GM18502 (cell line): ENCODE measurements at regions not wholly inside any gene's neighbourhood (a gene's known extent, or its start where the extent isn't known, plus 50 kb on each side); places are given as distances from the start of the nearest gene placed in this dataset.

Source experiments
- ATAC-seq: cut with Tn5 transposase; IDR thresholded peaks from one replicate; pipeline ENCODE4 v1.9.1; 2021; ENCODE audit warnings: mild to moderate bottlenecking; ENCODE audit not compliant: unreplicated experiment, poor library complexity

DNA sequence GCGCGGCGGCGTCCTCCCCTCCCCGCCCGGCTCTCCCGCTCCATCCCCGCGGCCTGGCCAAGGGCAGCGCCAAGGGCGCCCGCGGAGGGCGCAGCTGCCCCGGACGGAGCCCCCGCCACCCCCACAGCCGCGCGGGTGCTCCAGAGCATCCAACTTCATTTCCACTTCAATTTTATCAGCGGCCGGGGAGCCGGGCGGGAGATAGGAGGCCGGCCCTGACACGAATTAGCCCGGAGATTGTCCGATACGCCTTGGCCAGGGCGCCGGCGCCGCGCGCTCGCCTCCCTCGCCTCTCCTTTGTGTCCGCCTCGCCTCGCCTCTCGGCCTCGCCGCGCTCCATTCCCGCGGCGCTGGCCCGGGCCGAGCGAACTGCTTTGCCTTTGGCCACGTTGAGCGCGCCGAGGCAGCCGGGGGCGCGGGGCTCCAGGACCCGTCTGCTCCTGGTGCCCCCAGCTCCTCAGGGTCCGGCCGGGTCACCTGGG lies 129.1 kb upstream of the LHX1 start:
- ATAC-seq = no peak

DNA sequence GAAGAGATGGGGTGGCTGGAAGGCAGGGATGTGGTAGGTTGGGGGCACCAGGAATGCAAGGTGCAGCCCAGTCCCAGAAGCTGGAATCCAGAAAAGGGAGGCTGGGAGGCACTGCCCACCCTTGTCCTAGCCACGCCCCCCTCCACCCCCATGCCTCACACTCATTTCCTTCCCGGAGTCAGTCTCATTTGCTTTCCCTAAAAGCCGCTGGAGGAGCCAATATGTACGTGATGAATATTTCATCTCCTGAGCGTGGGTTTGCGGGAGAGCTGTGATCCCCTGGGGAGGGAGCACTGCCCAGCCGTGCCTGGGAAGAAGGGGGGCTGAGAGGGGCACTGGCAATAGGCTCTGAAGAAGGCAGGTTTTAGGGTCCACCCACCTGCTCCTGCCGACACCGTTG lies 124.5 kb upstream of the LHX1 start:
- ATAC-seq = no peak

DNA sequence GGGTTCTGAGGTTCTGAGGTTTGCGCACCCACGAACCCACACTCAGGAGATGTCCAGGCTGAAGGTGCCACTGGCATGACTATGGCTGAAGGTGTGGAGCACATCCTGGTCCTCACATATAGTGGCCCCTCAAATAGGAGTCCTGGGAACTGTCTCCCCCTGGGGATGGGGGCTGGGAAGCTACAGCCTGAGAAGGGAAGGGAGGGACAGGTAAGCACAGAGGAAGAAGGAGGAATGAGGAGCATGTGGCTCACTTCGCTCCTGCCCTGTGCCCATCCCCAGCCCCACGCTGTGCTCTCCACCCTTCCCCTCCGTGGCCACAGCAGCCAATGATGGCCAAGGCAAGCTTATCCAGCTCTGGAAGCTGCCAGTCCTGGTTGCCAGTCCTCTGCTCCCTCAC lies 123.9 kb upstream of the LHX1 start:
- no peak for ATAC-seq

DNA sequence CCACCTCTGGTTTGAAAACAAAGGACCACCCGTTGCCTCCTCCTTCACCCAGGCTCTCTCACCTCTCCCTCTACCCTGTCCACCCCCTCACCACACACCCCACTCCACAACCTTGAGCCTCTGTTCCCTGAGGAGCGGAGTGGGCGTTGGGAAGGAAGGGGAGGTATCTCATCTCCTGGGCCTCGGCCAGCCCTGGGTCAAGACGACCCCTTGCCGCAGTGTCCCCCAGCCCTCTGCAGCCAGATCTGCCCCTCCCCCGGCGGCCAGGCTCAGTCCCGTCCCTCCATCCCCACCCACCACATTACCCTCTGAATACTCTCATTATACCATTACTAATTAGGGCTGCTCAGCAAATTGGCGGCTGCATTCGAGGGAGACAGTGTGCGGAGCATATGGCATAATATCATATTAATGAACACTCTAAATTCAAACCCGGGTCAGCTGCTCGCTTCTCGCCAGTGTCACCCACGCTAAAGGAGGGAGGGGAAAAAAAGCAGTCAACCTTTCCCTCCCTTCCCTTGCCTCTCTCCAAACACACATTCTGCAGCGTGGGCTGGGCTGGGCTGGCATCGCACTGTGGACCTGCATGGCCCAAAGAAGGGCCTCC lies 123.2 kb upstream of the LHX1 start:
- ATAC-seq = no peak

DNA sequence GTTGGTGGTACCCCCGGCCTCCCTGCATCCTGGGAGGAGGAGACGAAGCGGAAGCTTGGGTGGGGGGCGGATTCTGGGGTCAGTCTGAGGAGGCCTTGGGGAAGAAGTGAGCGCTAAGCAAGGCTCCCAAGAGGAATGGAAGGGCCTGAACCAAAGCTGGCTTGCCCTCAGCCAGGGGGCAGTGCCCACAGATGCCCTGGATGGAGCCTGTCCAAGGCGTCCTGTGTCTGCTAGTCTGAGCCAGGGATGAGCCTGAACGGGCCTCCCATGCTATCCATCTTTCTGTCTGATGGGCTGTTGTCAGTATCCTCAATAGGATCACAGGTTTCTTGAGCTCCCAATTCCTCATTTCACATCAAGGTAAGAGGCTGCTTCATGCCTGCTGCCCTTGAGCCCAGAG lies 122.3 kb upstream of the LHX1 start:
- no peak for ATAC-seq

DNA sequence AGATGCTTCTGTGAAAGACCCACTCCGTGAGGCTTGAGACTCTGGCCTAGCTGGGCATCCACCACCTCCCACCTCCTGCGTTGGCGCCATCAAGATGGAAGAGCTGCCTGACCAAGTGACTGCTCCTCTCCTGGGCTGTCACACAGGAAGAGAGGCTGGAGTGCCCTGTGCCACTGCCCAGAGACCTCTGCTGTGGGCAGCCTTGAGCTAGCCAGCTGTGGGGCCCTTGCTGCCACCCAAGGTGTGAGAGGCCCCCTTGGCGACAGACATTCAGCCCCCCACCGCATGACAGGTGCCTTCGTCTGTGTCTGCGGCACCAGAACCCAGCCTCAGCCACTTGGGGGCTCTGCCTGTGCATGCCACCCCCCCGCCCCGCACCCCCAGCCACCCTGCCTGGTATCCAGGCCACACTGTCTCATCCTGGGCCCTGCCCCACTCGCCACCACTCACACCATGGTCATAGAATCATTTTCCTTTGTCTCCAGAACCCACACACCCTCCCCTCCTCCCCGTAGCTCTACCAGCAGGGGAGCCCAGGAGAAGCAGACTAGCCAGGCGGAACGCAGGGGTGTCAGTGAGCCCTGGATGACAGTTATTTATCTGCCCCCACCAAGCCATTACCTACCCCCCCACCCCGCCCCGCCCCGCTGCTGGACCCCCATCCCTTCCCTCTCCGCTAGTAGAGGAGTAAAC lies 120.9 kb upstream of the LHX1 start:
- no peak for ATAC-seq

DNA sequence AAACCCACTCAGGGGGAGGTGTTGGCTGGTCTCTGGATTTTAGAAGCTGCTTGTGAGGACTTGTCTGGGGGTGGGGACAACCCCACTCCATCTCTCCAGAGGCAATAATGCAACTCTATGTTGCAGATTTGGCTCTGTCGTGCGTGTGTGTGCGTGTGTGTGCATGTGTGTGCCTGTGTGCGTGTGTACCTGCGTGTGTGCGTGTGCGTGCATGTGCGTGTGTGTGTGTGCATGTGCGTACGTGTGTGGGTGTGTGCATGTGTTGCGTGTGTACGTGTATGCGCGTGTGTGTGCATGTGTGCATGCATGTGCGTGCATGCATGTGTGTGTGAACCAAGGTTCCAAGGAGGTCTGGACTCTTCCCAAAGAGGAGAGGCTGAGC lies 120.4 kb upstream of the LHX1 start:
- no peak for ATAC-seq

DNA sequence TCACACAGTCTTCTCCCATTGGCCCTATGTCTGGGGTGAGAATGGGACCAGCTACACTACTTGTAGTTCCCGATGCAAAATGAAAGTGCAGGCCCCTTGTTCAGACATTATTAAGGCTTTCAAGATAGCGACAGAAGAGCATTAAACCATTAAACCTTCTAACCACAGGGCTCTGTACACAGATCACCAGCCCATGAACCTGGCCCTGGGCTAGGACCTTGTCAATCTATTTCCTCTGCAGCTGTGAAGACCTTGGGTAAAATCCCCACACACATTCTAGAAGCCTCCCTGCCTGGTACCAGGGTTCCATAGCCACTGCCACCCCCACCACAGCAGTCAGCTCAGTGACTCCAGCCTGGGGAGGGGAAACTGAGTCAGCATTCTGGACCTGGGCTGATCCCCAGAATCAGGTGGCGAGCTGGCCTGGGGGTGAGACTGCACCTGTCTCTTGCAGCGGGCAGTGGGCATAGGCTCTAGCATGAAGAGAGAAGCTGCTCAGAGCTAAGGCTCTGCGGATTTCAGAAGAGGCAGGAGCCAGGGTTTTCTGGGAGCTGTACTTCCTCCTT lies 119.7 kb upstream of the LHX1 start:
- no peak for ATAC-seq

DNA sequence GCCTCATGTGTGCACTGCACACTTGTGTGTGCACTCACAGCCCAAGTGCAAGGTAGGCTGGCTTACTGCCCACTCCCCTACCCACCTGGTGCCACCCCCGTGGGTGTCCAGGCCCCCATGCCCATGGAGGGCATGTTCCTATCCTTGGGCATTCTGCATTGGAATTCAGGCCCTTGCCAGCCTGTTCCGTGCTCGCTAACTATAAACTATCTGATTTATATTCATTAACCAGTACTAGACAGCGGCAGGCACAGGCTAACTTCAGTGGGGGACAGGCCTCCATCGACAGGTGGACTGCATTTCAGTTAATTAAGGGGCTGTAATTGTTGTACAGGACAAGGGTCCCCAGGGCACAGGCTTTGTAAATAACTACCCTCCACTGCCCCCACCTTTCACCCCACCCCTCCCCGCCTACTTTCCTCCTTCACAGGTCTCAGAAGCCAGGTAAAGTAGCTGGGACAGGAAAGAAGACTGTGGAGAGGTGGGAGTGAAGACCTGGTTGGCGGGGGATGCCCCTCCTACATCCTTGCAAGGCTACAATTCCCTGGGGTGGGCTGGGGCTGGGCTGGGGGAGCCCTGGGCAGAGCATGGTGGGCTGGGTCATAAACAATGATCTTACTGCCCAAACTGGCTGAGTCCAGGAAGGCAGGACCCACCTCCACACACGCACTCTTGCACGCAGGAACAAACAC lies 119.0 kb upstream of the LHX1 start:
- ATAC-seq = no peak

DNA sequence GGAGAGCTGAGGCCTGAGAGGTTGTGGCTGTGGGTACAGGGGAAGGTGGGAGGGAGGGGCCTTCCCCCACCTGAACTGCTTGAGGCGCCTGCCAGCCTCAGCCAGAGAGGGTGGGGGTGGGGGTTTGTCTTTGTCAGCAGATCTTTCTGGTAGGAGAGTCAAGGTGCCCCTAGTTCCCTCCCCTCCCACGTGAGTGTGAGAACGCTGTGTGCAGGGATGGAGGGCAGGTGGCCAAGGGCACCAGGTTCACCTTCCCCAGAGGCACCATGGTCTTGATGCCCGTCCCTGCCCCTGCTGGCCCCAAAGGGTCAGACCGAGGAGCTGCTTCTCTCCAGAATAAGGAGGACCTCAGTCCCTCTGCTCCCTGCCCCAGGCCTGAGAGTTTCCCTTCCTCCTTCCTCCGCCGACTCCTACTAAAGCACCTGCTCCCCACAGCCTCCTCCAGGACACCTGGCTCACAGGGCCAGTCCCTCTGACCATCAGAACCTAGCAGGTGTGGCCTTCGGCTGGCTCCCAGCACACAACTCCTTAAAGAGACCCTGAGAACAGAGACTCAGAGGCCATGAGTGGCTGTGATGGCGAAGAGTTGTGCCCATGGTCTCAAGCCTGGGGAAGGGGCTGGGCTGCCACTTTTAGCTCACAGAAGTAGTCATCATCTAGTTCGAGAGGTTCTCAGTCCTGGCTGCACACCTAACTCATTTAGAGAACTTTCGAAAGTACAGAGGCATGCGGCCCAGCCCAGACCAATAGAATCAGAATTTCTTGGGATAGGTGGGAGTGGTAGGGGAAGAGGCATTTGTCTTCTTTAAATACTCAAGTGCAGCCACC lies 113.2 kb upstream of the LHX1 start:
- ATAC-seq = no peak

DNA sequence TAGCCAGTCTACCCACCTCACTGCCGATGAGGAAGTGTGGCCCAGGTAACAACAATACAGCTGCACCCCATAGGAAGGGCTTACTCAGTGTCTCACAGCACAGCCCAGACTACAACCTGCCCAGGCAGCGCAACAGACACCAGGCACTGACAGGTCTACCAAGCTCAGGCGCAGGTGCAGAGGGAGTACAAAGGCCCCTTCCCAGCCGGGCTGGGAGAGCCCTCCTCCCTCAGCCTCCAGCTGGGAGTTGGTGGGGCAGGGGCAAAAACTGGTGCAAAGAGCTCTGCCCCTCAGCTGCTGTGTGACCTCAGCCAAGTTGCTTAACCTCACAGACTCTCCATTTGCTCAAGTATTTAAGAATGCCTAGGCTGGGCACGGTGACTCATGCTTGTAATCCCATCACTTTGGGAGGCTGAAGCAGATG lies 112.6 kb upstream of the LHX1 start:
- no peak for ATAC-seq

DNA sequence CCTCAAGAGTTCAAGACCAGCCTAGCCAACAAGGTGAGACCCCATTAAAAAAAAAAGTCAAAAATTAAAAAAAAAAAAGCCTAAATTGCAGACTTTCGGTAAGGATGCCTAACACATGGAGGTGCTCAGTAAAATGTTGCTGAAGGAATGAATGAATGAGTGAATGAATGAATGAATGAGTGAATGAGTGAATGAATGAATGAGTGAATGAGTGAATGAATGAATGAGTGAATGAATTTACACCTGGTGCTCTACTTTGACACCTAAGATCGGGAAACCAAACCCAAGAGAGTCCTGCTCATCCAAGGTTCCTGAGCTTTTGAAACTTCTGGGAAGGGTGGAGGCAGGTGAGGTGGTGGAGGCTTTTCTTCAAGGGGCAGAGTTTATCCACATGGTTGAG lies 112.2 kb upstream of the LHX1 start:
- ATAC-seq = no peak

DNA sequence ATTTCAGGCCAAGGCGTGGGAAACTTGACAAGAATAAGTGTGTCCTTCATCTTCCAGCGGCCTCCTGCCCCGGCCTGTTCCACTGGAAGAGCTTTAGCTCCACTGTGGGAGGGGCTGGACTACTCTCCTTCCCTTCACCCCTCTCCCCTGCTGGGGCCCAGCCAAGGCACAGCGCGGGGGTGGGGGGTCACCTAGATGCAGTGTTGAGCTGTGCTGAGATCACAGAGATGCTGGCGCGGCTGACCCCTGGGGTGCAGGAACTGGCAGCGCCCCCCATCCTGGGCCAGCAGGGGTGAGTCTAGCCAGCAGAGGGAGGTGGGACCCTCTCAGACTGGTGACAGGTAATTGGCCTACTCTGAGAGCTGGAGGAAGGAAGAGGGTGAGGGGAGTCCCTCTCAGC lies 111.8 kb upstream of the LHX1 start:
- no peak for ATAC-seq

DNA sequence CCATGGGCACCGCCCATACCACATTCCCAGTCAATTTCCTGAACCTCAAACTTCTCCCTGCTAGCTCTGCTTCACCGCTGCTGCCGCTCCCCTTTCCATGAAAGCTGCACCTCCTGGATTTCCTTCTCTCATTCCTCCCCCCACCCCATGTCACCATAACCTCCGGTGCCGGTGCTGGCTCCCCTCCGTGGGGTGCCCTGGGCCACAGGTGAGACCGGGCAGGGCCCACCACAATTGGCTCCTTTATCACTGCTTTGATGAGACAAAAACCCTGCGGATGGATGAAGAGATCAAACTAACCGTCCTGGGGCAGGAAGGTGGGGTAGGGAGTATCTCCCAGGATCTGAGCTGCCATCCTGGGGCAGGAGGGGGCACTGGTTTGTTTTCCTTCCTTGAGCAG lies 111.3 kb upstream of the LHX1 start:
- no peak for ATAC-seq

DNA sequence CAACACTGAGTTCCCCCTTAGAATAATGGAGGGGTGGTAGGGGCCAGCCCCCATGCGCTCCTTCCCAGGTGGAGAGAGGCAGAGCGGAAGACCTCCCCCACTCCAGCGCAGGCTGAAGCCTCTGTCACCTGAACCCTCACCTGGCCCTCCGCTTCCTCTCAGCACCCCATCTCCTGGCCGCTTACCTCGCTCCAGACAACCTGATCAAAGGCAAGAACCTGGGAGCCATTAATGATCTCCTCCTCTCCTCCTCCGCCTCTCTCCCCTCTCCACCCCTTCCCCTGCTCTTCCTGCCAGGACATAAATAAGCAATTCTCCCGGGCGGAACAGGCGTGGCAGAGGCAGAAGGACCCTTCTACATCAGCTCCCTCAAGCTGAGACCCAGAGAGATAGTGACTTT lies 110.2 kb upstream of the LHX1 start:
- ATAC-seq = no peak

DNA sequence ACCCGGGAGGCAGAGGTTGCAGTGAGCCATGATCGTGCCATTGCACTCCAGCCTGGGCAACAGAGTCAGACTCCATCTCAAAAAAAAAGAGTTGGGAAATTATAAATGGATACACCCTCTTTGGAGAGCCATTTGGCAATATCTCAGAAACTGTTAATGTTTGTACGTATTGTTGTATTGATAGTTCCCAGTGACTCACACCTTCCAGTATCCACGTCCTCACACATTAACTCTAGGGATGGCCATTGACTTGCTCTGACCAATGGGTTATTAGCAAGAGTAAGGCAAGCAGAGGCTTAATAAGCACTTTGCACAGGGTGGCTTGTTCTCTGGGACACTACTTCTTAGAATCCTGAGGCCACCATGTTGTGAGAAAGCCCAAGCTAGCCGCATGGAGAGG lies 107.6 kb upstream of the LHX1 start:
- ATAC-seq = no peak

DNA sequence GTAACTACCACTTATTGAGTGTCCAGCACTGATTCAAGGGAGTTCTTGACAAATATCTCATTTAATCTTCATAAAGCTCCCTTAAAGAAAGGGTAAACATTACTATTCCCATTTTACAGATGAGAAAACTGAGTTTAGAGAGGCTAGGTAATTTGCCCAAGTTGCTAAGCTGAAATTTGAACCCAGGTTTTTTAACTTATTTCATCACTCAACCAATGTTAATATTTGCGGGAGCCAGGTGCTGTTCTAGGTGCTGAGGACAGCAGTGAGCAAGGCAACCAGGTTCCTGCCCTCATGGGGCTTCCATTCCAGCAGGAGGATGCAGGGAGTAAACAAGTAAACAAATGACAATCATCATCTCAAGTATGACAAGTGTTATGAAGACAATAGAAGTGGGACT lies 104.0 kb upstream of the LHX1 start:
- ATAC-seq = no peak

DNA sequence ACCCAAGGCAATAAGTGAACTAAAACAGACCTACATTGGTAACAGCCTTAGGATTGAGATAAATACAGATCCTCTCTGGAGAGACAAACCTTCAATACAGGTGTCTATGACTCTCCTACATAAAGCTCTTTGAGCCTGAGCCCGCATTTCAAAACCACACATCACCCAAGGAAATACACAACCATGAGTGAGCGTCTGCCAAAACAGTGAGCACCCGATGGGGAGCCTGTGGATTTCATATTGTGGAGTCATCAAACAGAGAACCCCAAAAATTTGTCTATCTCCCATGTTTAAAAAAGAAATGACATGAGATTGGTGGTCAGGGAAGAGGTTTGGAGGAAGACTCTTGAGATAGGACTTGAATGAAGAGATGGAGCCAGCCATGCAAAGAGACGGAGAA lies 102.2 kb upstream of the LHX1 start:
- ATAC-seq = no peak

DNA sequence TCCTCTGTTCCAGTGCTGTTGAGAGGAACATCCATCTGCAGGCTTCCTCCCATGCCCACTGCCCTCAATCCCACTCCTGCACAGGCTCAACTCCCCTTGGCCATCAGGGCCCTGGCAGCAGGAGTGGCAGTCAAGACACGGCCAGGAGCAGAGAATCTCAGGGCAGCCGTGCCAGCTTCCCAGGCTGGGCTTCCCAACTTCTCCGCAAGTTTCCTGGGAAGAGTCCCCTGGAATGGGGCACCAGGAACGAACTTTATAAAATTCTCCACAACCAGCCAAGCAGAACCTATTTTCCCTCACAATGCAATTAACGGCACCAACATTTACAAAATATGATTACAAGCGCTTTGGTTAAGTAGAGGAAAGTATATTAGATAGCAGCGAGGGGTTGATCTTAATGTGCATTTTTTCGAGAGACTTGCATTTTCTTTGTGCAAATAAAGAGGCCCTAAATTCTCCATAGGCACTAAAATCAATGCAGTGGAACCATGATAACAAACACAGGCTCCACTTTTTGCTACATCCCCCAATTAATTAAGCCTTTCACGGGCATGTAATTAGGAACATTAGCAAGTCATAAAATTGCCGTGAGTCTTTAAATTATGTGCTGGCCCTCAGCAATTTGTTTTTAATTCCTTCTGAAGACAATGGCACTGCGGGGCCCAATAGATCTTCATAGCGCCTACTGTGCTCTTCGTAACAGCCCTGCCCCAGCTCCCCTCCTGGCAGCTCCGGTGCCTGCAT lies 99.9 kb upstream of the LHX1 start:
- ATAC-seq = no peak

DNA sequence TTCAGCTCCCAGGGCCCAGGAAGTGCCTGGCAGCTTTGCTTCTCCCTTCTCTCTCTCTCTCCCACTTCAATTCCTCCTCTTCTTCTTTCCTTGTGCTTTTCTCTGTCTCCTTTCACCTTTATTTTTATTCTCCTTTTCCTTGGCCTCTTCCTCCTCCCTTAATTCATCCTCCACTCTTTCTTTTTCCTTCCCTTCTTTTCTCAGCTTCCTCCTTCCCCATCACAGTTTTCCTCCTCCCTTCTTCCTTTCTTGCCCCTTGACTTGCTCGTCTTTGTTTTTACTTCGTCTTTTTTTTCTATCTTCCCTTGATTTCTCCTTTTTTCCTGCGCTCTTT lies 99.4 kb upstream of the LHX1 start:
- ATAC-seq = no peak
